NCI-H774 (cell line): ENCODE measurements at regions not wholly inside any gene's neighbourhood (a gene's known extent, or its start where the extent isn't known, plus 50 kb on each side); places are given as distances from the start of the nearest gene placed in this dataset.
"Not testable (repeated sequence)": the region's sequence is repeated elsewhere in the genome, so short reads cannot be mapped to it uniquely, and the experiment has no call there.

ENCODE experiments used
- DNase-seq: peaks from one replicate; lab custom pipeline; 2025; lab: John Stamatoyannopoulos, UW

- not testable (repeated sequence) for DNase-seq
Observed at GRCh38 chr6:106721189-106721588, 91.8 kb downstream of the QRSL1 start.
